ENCODE measurements at regions not wholly inside any gene's neighbourhood (a gene's known extent, or its start where the extent isn't known, plus 50 kb on each side); places are given as distances from the start of the nearest gene placed in this dataset.

DNA sequence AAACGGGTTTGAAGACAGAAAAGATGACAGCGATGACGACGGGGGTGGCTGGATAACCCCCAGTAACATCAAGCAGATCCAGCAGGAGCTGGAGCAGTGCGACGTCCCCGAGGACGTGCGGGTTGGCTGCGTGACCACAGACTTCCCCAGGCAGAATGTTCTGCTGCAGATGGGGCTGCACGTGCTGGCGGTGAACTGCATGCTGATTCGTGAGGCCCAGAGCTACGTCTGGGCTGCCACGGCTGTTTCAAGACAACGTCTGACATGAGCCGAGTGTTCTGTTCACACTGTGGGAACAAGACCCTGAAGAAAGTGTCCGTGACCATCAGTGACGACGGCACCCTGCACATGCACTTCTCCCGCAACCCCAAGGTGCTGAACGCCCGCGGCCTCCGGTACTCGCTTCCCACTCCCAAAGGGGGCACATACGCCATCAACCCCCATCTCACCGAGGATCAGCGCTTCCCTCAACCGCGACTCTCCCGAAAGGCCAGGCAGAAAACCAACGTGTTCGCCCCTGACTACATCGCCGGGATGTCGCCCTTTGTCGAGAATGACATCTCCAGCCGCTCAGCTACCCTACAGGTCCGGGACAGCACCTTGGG, 319.2 kb upstream of the SLC7A11 start:
- TF ChIP-seq POLR2A (IDR thresholded peaks at IDR 0.05; ENCODE audit: low read depth, low read length) = no peak
- no peak for TF ChIP-seq POLR2AphosphoS5 (IDR thresholded peaks at IDR 0.05; ENCODE audit: low read depth, low read length)
- TF ChIP-seq TAF1 (IDR thresholded peaks at IDR 0.05; ENCODE audit: low read depth, low read length) = no peak
- TF ChIP-seq PAX5 (IDR thresholded peaks at IDR 0.05; ENCODE audit: insufficient read depth, low read length, severe bottlenecking) = no peak
- no peak for TF ChIP-seq SPI1 (IDR thresholded peaks at IDR 0.05; ENCODE audit: low read depth, low read length)

All from GM12891 (cell line).